GM19452 (cell line): ENCODE measurements at regions not wholly inside any gene's neighbourhood (a gene's known extent, or its start where the extent isn't known, plus 50 kb on each side); places are given as distances from the start of the nearest gene placed in this dataset.
"Not testable (repeated sequence)": the region's sequence is repeated elsewhere in the genome, so short reads cannot be mapped to it uniquely, and the experiment has no call there.

Source experiments
- ATAC-seq: cut with Tn5 transposase; IDR thresholded peaks from one replicate; pipeline ENCODE4 v1.9.1; 2021; ENCODE audit not compliant: unreplicated experiment

- ATAC-seq, result no peak
These were observed 469.5 kb upstream of the ZMIZ1 start for GRCh38 chr10:78599122-78599853.

- ATAC-seq, result no peak
These were observed 468.6 kb upstream of the ZMIZ1 start for GRCh38 chr10:78600121-78600665.

- ATAC-seq, result no peak
These were observed 468.0 kb upstream of the ZMIZ1 start for GRCh38 chr10:78600740-78601139.

- ATAC-seq, result no peak
These were observed 466.4 kb upstream of the ZMIZ1 start for GRCh38 chr10:78602201-78602932.

- no peak for ATAC-seq
These were observed 464.5 kb upstream of the ZMIZ1 start for GRCh38 chr10:78604286-78604685.

GRCh38 chr10:78604721-78605120, 464.0 kb upstream of the ZMIZ1 start:
- no peak for ATAC-seq

- ATAC-seq, result no peak
These were observed 462.9 kb upstream of the ZMIZ1 start for GRCh38 chr10:78605800-78606350.

GRCh38 chr10:78606766-78607165, 462.0 kb upstream of the ZMIZ1 start:
- not testable (repeated sequence) for ATAC-seq

GRCh38 chr10:78609976-78610375, 458.8 kb upstream of the ZMIZ1 start:
- no peak for ATAC-seq

- no peak for ATAC-seq
These were observed 455.6 kb upstream of the ZMIZ1 start for GRCh38 chr10:78613132-78613531.

GRCh38 chr10:78614267-78614666, 454.5 kb upstream of the ZMIZ1 start:
- ATAC-seq, result no peak

- ATAC-seq, result no peak
These were observed 454.0 kb upstream of the ZMIZ1 start for GRCh38 chr10:78614744-78615143.

- no peak for ATAC-seq
These were observed 452.6 kb upstream of the ZMIZ1 start for GRCh38 chr10:78616125-78616695.

GRCh38 chr10:78617115-78617514, 451.7 kb upstream of the ZMIZ1 start:
- ATAC-seq, result no peak

GRCh38 chr10:78617631-78618030, 451.1 kb upstream of the ZMIZ1 start:
- no peak for ATAC-seq

- ATAC-seq, result no peak
These were observed 450.7 kb upstream of the ZMIZ1 start for GRCh38 chr10:78618050-78618449.

GRCh38 chr10:78619115-78619851, 449.5 kb upstream of the ZMIZ1 start:
- no peak for ATAC-seq

GRCh38 chr10:78619896-78620295, 448.9 kb upstream of the ZMIZ1 start:
- no peak for ATAC-seq

GRCh38 chr10:78620985-78621799, 447.6 kb upstream of the ZMIZ1 start:
- ATAC-seq, result no peak

- ATAC-seq, result no peak
These were observed 445.1 kb upstream of the ZMIZ1 start for GRCh38 chr10:78623578-78624215.
